Esophagus muscularis mucosa (tissue), 4 donors: ENCODE measurements at regions not wholly inside any gene's neighbourhood (a gene's known extent, or its start where the extent isn't known, plus 50 kb on each side); places are given as distances from the start of the nearest gene placed in this dataset.

ENCODE experiments used
- EP300 ChIP-seq: sonication (generic); formaldehyde crosslinking; IDR thresholded peaks from one replicate; pipeline ENCODE4 v1.6.1; 2017; ENCODE audit warnings: antibody characterized with exemption
- POLR2AphosphoS5 ChIP-seq, 2 donors: sonication (generic); formaldehyde crosslinking; IDR thresholded peaks; one replicate each; pipeline ENCODE4 v1.6.1; 2017; ENCODE audit warnings: antibody characterized with exemption in 2 of 2
- TF ChIP-seq, protein P1 (sequence below), 3 experiments: fragments of 200-600 bp in 2 of 3; fragments of 450-650 bp in 1 of 3; sonication (generic) in 2 of 3; IDR thresholded peaks; one replicate each; pipeline ENCODE4 v1.5.1; 2017 to 2019; ENCODE audit warnings: antibody characterized with exemption in 3 of 3, mild to moderate bottlenecking in 2 of 3, moderate library complexity in 1 of 3

- TF ChIP-seq, protein P1, sequence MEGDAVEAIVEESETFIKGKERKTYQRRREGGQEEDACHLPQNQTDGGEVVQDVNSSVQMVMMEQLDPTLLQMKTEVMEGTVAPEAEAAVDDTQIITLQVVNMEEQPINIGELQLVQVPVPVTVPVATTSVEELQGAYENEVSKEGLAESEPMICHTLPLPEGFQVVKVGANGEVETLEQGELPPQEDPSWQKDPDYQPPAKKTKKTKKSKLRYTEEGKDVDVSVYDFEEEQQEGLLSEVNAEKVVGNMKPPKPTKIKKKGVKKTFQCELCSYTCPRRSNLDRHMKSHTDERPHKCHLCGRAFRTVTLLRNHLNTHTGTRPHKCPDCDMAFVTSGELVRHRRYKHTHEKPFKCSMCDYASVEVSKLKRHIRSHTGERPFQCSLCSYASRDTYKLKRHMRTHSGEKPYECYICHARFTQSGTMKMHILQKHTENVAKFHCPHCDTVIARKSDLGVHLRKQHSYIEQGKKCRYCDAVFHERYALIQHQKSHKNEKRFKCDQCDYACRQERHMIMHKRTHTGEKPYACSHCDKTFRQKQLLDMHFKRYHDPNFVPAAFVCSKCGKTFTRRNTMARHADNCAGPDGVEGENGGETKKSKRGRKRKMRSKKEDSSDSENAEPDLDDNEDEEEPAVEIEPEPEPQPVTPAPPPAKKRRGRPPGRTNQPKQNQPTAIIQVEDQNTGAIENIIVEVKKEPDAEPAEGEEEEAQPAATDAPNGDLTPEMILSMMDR (IDR thresholded peaks at IDR 0.05) = no peak
- no peak for TF ChIP-seq POLR2AphosphoS5 (IDR thresholded peaks at IDR 0.05)
- no peak for TF ChIP-seq EP300
Observed at GRCh38 chr12:84290168-84290567, 622.4 kb downstream of the SLC6A15 start.
